ENCODE measurements at regions not wholly inside any gene's neighbourhood (a gene's known extent, or its start where the extent isn't known, plus 50 kb on each side); places are given as distances from the start of the nearest gene placed in this dataset.

DNA sequence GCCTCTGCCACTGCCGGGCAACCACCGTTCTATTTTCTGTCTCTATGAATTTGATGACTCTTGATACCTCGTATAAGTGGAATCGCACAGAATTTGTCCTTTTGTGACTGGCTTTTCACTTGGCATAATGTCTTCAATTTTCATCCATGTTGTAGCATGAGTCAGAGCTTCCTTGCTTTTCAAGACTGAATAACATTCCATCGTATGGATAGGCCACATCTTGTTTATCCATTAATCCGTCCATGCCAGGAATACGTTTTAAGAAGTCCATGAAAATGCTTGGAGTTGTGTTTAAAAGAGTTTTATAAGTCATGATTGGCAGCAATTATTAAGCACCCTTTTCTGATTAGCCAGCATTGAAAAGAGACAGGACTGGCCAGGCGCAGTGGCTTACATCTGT lies 53.6 kb upstream of the CLDN10 start:
- no peak for DNase-seq (ENCODE audit: low spot score)

GRCh38 chr13:95499811-95500712 lies 52.5 kb upstream of the CLDN10 start:
- DNase-seq (ENCODE audit: low spot score) = no peak

- no peak for DNase-seq (ENCODE audit: low spot score)
Observed at GRCh38 chr13:95502216-95502615, 50.3 kb upstream of the CLDN10 start.
